Uterus (tissue), 3 donors: ENCODE measurements at regions not wholly inside any gene's neighbourhood (a gene's known extent, or its start where the extent isn't known, plus 50 kb on each side); places are given as distances from the start of the nearest gene placed in this dataset.

Experiments used
- DNase-seq, 2 donors: peaks; one replicate each; pipeline ENCODE4 v3.0.0-alpha.2; 2019 to 2020
- H3K27ac ChIP-seq, 2 donors: fragments of 200-600 bp; sonication (generic); 1 replicate in 1 of 2; 2 replicates in 1 of 2; pipeline ENCODE4 v1.5.1; 2016 to 2018
- H3K27me3 ChIP-seq, 2 donors: fragments of 200-600 bp; sonication (generic); one replicate each; pipeline ENCODE4 v1.5.1; 2018 to 2019; ENCODE audit warnings: control low read depth in 1 of 2
- H3K36me3 ChIP-seq, 2 donors: fragments of 200-600 bp; sonication (generic); one replicate each; pipeline ENCODE4 v1.5.1; 2019; ENCODE audit warnings: control low read depth in 1 of 2
- H3K4me1 ChIP-seq, 2 donors: fragments of 200-600 bp; sonication (generic); one replicate each; pipeline ENCODE4 v1.5.1; 2018 to 2019; ENCODE audit warnings: control low read depth in 1 of 2
- H3K4me3 ChIP-seq, 2 donors: fragments of 200-600 bp; sonication (generic); 1 replicate in 1 of 2; 2 replicates in 1 of 2; pipeline ENCODE4 v1.5.1; 2018 to 2019; ENCODE audit warnings: mild to moderate bottlenecking in 1 of 2
- H3K9me3 ChIP-seq, 2 donors: fragments of 200-600 bp; sonication (generic); one replicate each; pipeline ENCODE4 v1.5.1; 2019; ENCODE audit warnings: control low read depth in 1 of 2
- CTCF ChIP-seq, 4 experiments: fragments of 200-600 bp in 2 of 4; fragments of 450-650 bp in 2 of 4; sonication (generic) in 2 of 4; IDR thresholded peaks; one replicate each; pipeline ENCODE4 v1.5.1; 2016 to 2019; ENCODE audit warnings: antibody characterized with exemption in 4 of 4, mild to moderate bottlenecking in 2 of 4, moderate library complexity in 1 of 4
- POLR2A ChIP-seq, 2 donors: fragments of 450-650 bp; IDR thresholded peaks; one replicate each; pipeline ENCODE4 v1.6.1; 2016; ENCODE audit warnings: antibody characterized with exemption in 2 of 2, mild to moderate bottlenecking in 1 of 2, moderate library complexity in 1 of 2
- intact Hi-C: fragments of 100-400 bp; cut with DNase I; formaldehyde crosslinking; loops from one replicate; pipeline ENCODE4 v1.15.1; 2023; ENCODE audit warnings: low total_unique reads
- donor health status: DM: yes; HTN: yes; CAD: no.

- no peaks in the 10 kb centered on the region for H3K4me1 ChIP-seq
- intact Hi-C loops = no loop called here
- no peak overlapping the region for H3K27ac ChIP-seq
- H3K4me3 ChIP-seq = no peak overlapping the region
- no peaks in the 10 kb centered on the region for H3K36me3 ChIP-seq
- H3K27me3 ChIP-seq = no peaks in the 10 kb centered on the region
- DNase-seq = no peak
- H3K9me3 ChIP-seq = no peaks in the 10 kb centered on the region
- TF ChIP-seq CTCF (IDR thresholded peaks at IDR 0.05) = no peak
- TF ChIP-seq POLR2A (IDR thresholded peaks at IDR 0.05) = no peak
Measured at GRCh38 chr11:104361975-104362374, 198.0 kb upstream of the PDGFD start.

GRCh38 chr11:104352036-104352435 lies 188.1 kb upstream of the PDGFD start:
- H3K27ac ChIP-seq = no peak overlapping the region
- DNase-seq = no peak
- H3K27me3 ChIP-seq = no peaks in the 10 kb centered on the region
- intact Hi-C loops = no loop called here
- no peaks in the 10 kb centered on the region for H3K4me1 ChIP-seq
- TF ChIP-seq POLR2A (IDR thresholded peaks at IDR 0.05) = no peak
- TF ChIP-seq CTCF (IDR thresholded peaks at IDR 0.05) = no peak
- no peaks in the 10 kb centered on the region for H3K36me3 ChIP-seq
- H3K9me3 ChIP-seq = peaks cover 0 to 4% of the 10 kb centered on the region in 2 donors
- H3K4me3 ChIP-seq = no peak overlapping the region

- DNase-seq = no peak
- Histone ChIP-seq H3K9me3 (no peaks in the 10 kb centered on the region), H3K36me3 (no peaks in the 10 kb centered on the region), H3K4me1 (no peaks in the 10 kb centered on the region), H3K27me3 (no peaks in the 10 kb centered on the region), H3K27ac (no peak overlapping the region), H3K4me3 (no peak overlapping the region)
- TF ChIP-seq CTCF (IDR thresholded peaks at IDR 0.05) (no peak), POLR2A (IDR thresholded peaks at IDR 0.05) (no peak)
- intact Hi-C loops = no loop called here
Measured at GRCh38 chr11:104343578-104343977, 179.6 kb upstream of the PDGFD start.

- Histone ChIP-seq H3K9me3 (no peaks in the 10 kb centered on the region), H3K27ac (no peak overlapping the region), H3K36me3 (no peaks in the 10 kb centered on the region), H3K4me1 (no peaks in the 10 kb centered on the region), H3K27me3 (no peaks in the 10 kb centered on the region), H3K4me3 (no peak overlapping the region)
- TF ChIP-seq POLR2A (IDR thresholded peaks at IDR 0.05) = no peak
- intact Hi-C loops = no loop called here
- no peak for DNase-seq
Measured at GRCh38 chr11:104340590-104340989, 176.6 kb upstream of the PDGFD start.

- intact Hi-C loops = no loop called here
- H3K4me3 ChIP-seq = no peak overlapping the region
- DNase-seq = no peak
Measured at GRCh38 chr11:104339380-104339831, 175.5 kb upstream of the PDGFD start.

More at GRCh38 chr11:104339380-104339831, 175.5 kb upstream of the PDGFD start:
- no peak for TF ChIP-seq POLR2A (IDR thresholded peaks at IDR 0.05)
- TF ChIP-seq CTCF (IDR thresholded peaks at IDR 0.05) = no peak
- no peaks in the 10 kb centered on the region for H3K27me3 ChIP-seq
- H3K9me3 ChIP-seq = no peaks in the 10 kb centered on the region
- no peak overlapping the region for H3K27ac ChIP-seq
- H3K36me3 ChIP-seq = no peaks in the 10 kb centered on the region
- no peaks in the 10 kb centered on the region for H3K4me1 ChIP-seq
